ENCODE measurements at regions not wholly inside any gene's neighbourhood (a gene's known extent, or its start where the extent isn't known, plus 50 kb on each side); places are given as distances from the start of the nearest gene placed in this dataset.

- no peak for ATAC-seq
- H3K4me3 ChIP-seq: no peak overlapping the region
- DNase-seq: no peak
- no peaks in the 10 kb centered on the region for H3K4me1 ChIP-seq (ENCODE audit: low read depth)
- H3K36me3 ChIP-seq (ENCODE audit: low read depth): no peaks in the 10 kb centered on the region
- intact Hi-C loops (cut with DNase I, micrococcal nuclease): no loop called here
- no peak for TF ChIP-seq CTCF (IDR thresholded peaks at IDR 0.05)
- no peaks in the 10 kb centered on the region for H3K9me3 ChIP-seq
Observed at GRCh38 chr22:44599084-44599483, 101.1 kb upstream of the RTL6 start.

GRCh38 chr22:44597616-44598015 lies 99.6 kb upstream of the RTL6 start:
- H3K36me3 ChIP-seq (ENCODE audit: low read depth): no peaks in the 10 kb centered on the region
- no peaks in the 10 kb centered on the region for H3K9me3 ChIP-seq
- intact Hi-C loops (cut with DNase I, micrococcal nuclease): no loop called here
- peak; percentile 32 for ATAC-seq
- DNase-seq: no peak
- no peaks in the 10 kb centered on the region for H3K4me1 ChIP-seq (ENCODE audit: low read depth)
- no peak overlapping the region for H3K4me3 ChIP-seq
- TF ChIP-seq CTCF (IDR thresholded peaks at IDR 0.05): no peak

GRCh38 chr22:44596396-44597125 lies 98.5 kb upstream of the RTL6 start:
- ATAC-seq: no peak
- intact Hi-C loops (cut with DNase I, micrococcal nuclease): no loop called here
- Histone ChIP-seq H3K9me3 (no peaks in the 10 kb centered on the region), H3K4me3 (no peak overlapping the region), H3K36me3 (ENCODE audit: low read depth) (no peaks in the 10 kb centered on the region), H3K4me1 (ENCODE audit: low read depth) (no peaks in the 10 kb centered on the region)
- no peak for TF ChIP-seq CTCF (IDR thresholded peaks at IDR 0.05)
- DNase-seq: no peak

- Histone ChIP-seq H3K4me1 (ENCODE audit: low read depth) (no peaks in the 10 kb centered on the region), H3K4me3 (no peak overlapping the region), H3K36me3 (ENCODE audit: low read depth) (no peaks in the 10 kb centered on the region), H3K9me3 (no peaks in the 10 kb centered on the region)
- ATAC-seq (peak; percentile 20), DNase-seq (no peak)
- TF ChIP-seq CTCF (IDR thresholded peaks at IDR 0.05): no peak
- intact Hi-C loops (cut with DNase I, micrococcal nuclease): no loop called here
Observed at GRCh38 chr22:44595841-44596341, 97.9 kb upstream of the RTL6 start.

- no peaks in the 10 kb centered on the region for H3K36me3 ChIP-seq (ENCODE audit: low read depth)
- H3K4me3 ChIP-seq: no peak overlapping the region
- intact Hi-C loops (cut with DNase I, micrococcal nuclease): no loop called here
- DNase-seq (no peak), ATAC-seq (no peak)
- H3K4me1 ChIP-seq (ENCODE audit: low read depth): no peaks in the 10 kb centered on the region
- no peak for TF ChIP-seq CTCF (IDR thresholded peaks at IDR 0.05)
- H3K9me3 ChIP-seq: no peaks in the 10 kb centered on the region
Observed at GRCh38 chr22:44594951-44595350, 96.9 kb upstream of the RTL6 start.

- no peaks in the 10 kb centered on the region for H3K36me3 ChIP-seq (ENCODE audit: low read depth)
- intact Hi-C loops (cut with DNase I, micrococcal nuclease): no loop called here
- TF ChIP-seq CTCF (IDR thresholded peaks at IDR 0.05): no peak
- no peak overlapping the region for H3K4me3 ChIP-seq
- ATAC-seq (no peak), DNase-seq (peak in 1 of 3 donors; percentile 15)
- no peaks in the 10 kb centered on the region for H3K9me3 ChIP-seq
- no peaks in the 10 kb centered on the region for H3K4me1 ChIP-seq (ENCODE audit: low read depth)
Observed at GRCh38 chr22:44592824-44593148, 94.8 kb upstream of the RTL6 start.
